ENCODE measurements at regions not wholly inside any gene's neighbourhood (a gene's known extent, or its start where the extent isn't known, plus 50 kb on each side); places are given as distances from the start of the nearest gene placed in this dataset.

DNA sequence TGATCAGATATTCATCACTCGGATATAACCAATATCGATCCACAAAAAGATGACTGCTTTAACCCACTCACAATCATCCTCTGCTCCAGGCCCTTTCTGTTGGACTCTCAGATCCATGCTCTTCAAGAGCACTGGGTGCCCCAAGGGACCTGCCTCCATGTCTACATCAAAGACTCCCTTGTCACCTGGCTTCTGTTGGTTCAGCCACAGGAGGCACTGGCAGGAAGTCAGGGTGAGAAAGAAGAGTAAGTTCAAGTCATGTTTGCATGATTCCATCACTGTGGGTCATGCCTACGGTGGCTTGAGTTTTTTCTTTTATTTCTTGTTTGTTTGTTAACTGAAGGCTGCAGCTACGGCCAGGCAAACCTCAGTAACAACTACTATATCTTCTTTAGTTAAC, 243.3 kb downstream of the ADGRG6 start:
- no peak for DNase-seq
- H3K27ac ChIP-seq, result no peak overlapping the region
- ATAC-seq, result no peak
- no peak overlapping the region for H3K4me3 ChIP-seq
- H3K27me3 ChIP-seq, result peaks cover 0 to 4% (median 0%) of the 10 kb centered on the region in 9 donors
- TF ChIP-seq, protein P1, sequence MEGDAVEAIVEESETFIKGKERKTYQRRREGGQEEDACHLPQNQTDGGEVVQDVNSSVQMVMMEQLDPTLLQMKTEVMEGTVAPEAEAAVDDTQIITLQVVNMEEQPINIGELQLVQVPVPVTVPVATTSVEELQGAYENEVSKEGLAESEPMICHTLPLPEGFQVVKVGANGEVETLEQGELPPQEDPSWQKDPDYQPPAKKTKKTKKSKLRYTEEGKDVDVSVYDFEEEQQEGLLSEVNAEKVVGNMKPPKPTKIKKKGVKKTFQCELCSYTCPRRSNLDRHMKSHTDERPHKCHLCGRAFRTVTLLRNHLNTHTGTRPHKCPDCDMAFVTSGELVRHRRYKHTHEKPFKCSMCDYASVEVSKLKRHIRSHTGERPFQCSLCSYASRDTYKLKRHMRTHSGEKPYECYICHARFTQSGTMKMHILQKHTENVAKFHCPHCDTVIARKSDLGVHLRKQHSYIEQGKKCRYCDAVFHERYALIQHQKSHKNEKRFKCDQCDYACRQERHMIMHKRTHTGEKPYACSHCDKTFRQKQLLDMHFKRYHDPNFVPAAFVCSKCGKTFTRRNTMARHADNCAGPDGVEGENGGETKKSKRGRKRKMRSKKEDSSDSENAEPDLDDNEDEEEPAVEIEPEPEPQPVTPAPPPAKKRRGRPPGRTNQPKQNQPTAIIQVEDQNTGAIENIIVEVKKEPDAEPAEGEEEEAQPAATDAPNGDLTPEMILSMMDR (IDR thresholded peaks at IDR 0.05), result no peak
- TF ChIP-seq POLR2A (IDR thresholded peaks at IDR 0.05), result no peak
- no peaks in the 10 kb centered on the region for H3K9me3 ChIP-seq
- WGBS, 4 donors, result 85 to 89% (median 86%) methylated on average over 4 of the region's 4 CpGs
- no peaks in the 10 kb centered on the region for H3K36me3 ChIP-seq
- intact Hi-C loops (cut with DNase I), result no loop called here
- peaks cover 0 to under 1% (median 0%) of the 10 kb centered on the region in 12 donors for H3K4me1 ChIP-seq

DNA sequence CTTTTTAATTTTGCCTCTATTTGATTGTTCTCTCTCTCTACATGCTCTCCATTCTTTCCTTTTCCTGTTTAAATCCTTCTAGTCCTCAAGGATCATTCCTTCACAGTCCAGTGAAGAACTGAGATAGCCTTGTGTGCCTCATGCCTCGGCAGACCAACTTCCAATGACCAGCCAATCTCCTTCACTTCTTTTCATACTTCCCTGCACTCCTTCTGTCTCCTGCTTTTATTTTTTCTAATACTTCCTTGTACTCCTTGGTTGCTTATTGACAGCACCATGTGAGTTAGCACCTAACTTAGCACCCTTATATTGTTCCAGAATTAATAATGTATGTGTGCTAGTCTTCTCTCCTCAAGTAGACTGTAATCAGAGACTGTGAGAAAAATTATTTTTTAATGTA, 246.8 kb downstream of the ADGRG6 start:
- no peaks in the 10 kb centered on the region for H3K36me3 ChIP-seq
- 86 to 93% (median 92%) methylated on average over 1 of the region's 1 CpG for WGBS, 4 donors
- no peak overlapping the region for H3K4me3 ChIP-seq
- intact Hi-C loops (cut with DNase I), result no loop called here
- H3K9me3 ChIP-seq, result no peaks in the 10 kb centered on the region
- H3K27me3 ChIP-seq, result peaks cover 0 to 4% (median 0%) of the 10 kb centered on the region in 9 donors
- TF ChIP-seq POLR2A (IDR thresholded peaks at IDR 0.05), result no peak
- TF ChIP-seq, protein P1 (IDR thresholded peaks at IDR 0.05), result no peak
- DNase-seq (no peak), ATAC-seq (no peak)
- peaks cover 0 to 5% (median 0%) of the 10 kb centered on the region in 12 donors for H3K4me1 ChIP-seq
- H3K27ac ChIP-seq, result no peak overlapping the region

DNA sequence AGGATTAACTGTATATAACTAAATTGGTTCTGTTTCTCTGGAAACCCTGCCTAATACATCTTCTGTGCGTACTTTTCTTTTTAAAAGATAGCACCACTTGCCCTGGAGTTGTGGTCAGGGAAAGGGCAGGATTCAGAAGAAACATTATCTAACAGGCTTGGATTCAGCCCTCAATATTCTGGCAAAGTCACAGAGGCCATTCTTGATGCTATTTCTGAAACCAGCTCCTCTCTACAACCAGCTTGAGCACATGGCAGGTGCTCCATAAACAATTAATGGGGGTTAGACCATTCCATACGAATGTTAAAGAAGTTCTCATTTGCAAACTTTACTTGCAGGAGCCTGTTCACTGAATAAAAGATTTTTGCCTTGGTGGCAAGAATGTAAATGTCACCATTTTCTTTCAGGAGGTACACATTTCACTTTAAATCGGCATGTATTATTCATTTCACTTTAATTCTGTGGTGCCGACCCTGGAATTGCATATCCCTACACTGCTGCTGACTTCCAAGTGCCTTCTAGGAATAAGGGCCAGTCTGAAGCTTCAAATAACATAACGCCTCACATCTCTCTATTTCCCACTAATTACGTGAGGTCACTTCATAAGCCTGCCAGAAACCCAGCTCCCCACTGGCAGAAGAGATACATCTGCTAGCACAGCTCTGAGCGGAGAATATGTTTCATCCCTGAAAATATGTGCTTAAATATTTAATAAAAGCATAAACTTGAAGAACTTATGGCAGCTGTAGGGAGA, 248.7 kb downstream of the ADGRG6 start:
- WGBS, 4 donors, result 51 to 70% (median 61%) methylated on average over 7 of the region's 7 CpGs

DNA sequence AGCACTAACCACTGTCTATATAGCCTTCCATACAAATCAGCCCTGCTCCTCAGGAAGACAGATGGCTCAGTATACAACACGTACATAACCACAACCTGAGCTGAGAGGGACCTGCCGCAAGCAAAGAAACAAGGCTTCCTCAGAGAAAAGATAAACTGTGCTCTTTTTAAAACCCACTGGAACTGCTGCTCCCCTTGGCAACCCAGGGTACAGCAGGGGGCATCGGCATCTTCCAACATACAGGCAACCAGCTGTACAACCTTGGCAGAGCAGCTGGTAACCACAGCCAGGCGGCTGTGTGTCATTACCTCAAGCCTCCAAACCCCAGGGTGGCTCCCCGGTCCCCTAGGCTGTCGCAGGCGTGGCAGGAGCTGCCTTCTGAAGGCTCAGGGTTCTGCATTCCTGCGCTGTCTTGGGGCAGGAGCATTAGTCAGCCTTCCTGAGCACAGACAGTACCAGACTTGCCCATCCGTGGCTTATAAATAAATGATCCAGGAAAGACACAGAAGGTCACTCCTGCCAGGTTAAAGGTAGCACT, 249.5 kb downstream of the ADGRG6 start:
- DNase-seq, result no peak
- H3K36me3 ChIP-seq, result no peaks in the 10 kb centered on the region
- intact Hi-C loops (cut with DNase I), result no loop called here
- TF ChIP-seq, protein P1 (IDR thresholded peaks at IDR 0.05), result no peak
- no peak for TF ChIP-seq POLR2A (IDR thresholded peaks at IDR 0.05)
- H3K4me3 ChIP-seq, result no peak overlapping the region
- peaks cover 0 to 4% (median 0%) of the 10 kb centered on the region in 9 donors for H3K27me3 ChIP-seq
- no peaks in the 10 kb centered on the region for H3K9me3 ChIP-seq
- WGBS, 4 donors, result 59 to 63% (median 61%) methylated on average over 9 of the region's 9 CpGs
- ATAC-seq, result no peak
- no peak overlapping the region for H3K27ac ChIP-seq
- H3K4me1 ChIP-seq, result peaks cover 0 to 5% (median 0%) of the 10 kb centered on the region in 12 donors

More for the DNA sequence above, 248.7 kb downstream of the ADGRG6 start:
- DNase-seq, result no peak
- intact Hi-C loops (cut with DNase I), result no loop called here
- Histone ChIP-seq H3K9me3 (no peaks in the 10 kb centered on the region), H3K27me3 (peaks cover 0 to 4% (median 0%) of the 10 kb centered on the region in 9 donors), H3K27ac (no peak overlapping the region), H3K36me3 (no peaks in the 10 kb centered on the region), H3K4me3 (no peak overlapping the region), H3K4me1 (peaks cover 0 to 5% (median 0%) of the 10 kb centered on the region in 12 donors)
- peak in 2 of 4 donors; percentile 30 to 45 for ATAC-seq
- TF ChIP-seq, protein P1 (IDR thresholded peaks at IDR 0.05), result no peak
- TF ChIP-seq POLR2A (IDR thresholded peaks at IDR 0.05), result no peak
